Naive thymus-derived CD8-positive, alpha-beta T cell (primary cell): ENCODE measurements at regions not wholly inside any gene's neighbourhood (a gene's known extent, or its start where the extent isn't known, plus 50 kb on each side); places are given as distances from the start of the nearest gene placed in this dataset.
"Not testable (repeated sequence)": the region's sequence is repeated elsewhere in the genome, so short reads cannot be mapped to it uniquely, and the experiment has no call there.

ENCODE experiments used
- ATAC-seq, 2 donors: fragments of 150-1000 bp; cut with Tn5 transposase in 1 of 2; sonication (Bioruptor Pico), chemical (Tn5 transposase) in 1 of 2; 1 replicate in 1 of 2; 2 replicates in 1 of 2; pipeline ENCODE4 v1.10.0; 2021; ENCODE audit warnings: mild to moderate bottlenecking in 2 of 2, moderate library complexity in 2 of 2
- POLR2A ChIA-PET: fragments of 350-600 bp; sonication (Branson Sonifier 250); formaldehyde crosslinking; loops from one replicate; lab custom pipeline; 2021; ENCODE audit warnings: antibody characterized with exemption; lab: Charles Lee
- DNase-seq, 10 donors: peaks; one replicate each; pipeline versions ENCODE4 v3.0.0 to v3.0.0-alpha.2; 2020 to 2022
- H3K27ac Mint-ChIP-seq, 10 donors: one replicate each; pipeline ENCODE4 v1.8.0; 2020 to 2022; ENCODE audit warnings: mild to moderate bottlenecking in 10 of 10, mixed read lengths in 10 of 10, moderate library complexity in 4 of 10, inconsistent platforms in 1 of 10
- H3K27me3 Mint-ChIP-seq, 5 donors: one replicate each; pipeline ENCODE4 v1.8.0; 2021 to 2022; ENCODE audit warnings: mixed read lengths in 5 of 5
- H3K36me3 Mint-ChIP-seq, 3 donors: one replicate each; pipeline ENCODE4 v1.8.0; 2020 to 2022; ENCODE audit warnings: mixed read lengths in 3 of 3, mild to moderate bottlenecking in 2 of 3, inconsistent platforms in 1 of 3
- H3K4me1 Mint-ChIP-seq, 4 donors: one replicate each; pipeline ENCODE4 v1.8.0; 2021 to 2022; ENCODE audit warnings: mixed read lengths in 4 of 4
- H3K4me3 Mint-ChIP-seq, 10 donors: one replicate each; pipeline ENCODE4 v1.8.0; 2020 to 2022; ENCODE audit warnings: mild to moderate bottlenecking in 10 of 10, mixed read lengths in 10 of 10, moderate library complexity in 6 of 10, inconsistent platforms in 1 of 10
- H3K9me3 Mint-ChIP-seq, 9 donors: one replicate each; pipeline ENCODE4 v1.8.0; 2020 to 2022; ENCODE audit warnings: mixed read lengths in 9 of 9, mild to moderate bottlenecking in 3 of 9, inconsistent platforms in 1 of 9, moderate library complexity in 1 of 9

- Mint-ChIP-seq H3K9me3 (no peaks in the 10 kb centered on the region), H3K4me1 (no peaks in the 10 kb centered on the region), H3K4me3 (no peak overlapping the region), H3K27ac (no peak overlapping the region), H3K27me3 (no peaks in the 10 kb centered on the region), H3K36me3 (no peaks in the 10 kb centered on the region)
- POLR2A ChIA-PET: no interaction called here
- ATAC-seq (no peak), DNase-seq (no peak)
Measured at GRCh38 chr3:107446706-107447105, 69.5 kb downstream of the CCDC54 start.

- no peaks in the 10 kb centered on the region for H3K36me3 Mint-ChIP-seq
- DNase-seq (no peak), ATAC-seq (no peak)
- no peak overlapping the region for H3K4me3 Mint-ChIP-seq
- H3K27ac Mint-ChIP-seq: no peak overlapping the region
- POLR2A ChIA-PET: no interaction called here
- H3K9me3 Mint-ChIP-seq: no peaks in the 10 kb centered on the region
- H3K27me3 Mint-ChIP-seq: peaks cover 0 to 1% (median 0%) of the 10 kb centered on the region in 5 donors
- no peaks in the 10 kb centered on the region for H3K4me1 Mint-ChIP-seq
Measured at GRCh38 chr3:107450254-107450893, 72.4 kb upstream of the BBX start.

GRCh38 chr3:107452436-107452835 lies 70.3 kb upstream of the BBX start:
- H3K4me3 Mint-ChIP-seq: no peak overlapping the region
- peaks cover 0 to 5% (median 0%) of the 10 kb centered on the region in 5 donors for H3K27me3 Mint-ChIP-seq
- H3K27ac Mint-ChIP-seq: no peak overlapping the region
- DNase-seq: no peak
- POLR2A ChIA-PET: no interaction called here
- H3K9me3 Mint-ChIP-seq: no peaks in the 10 kb centered on the region
- H3K4me1 Mint-ChIP-seq: no peaks in the 10 kb centered on the region
- H3K36me3 Mint-ChIP-seq: no peaks in the 10 kb centered on the region
- no peak for ATAC-seq

- Mint-ChIP-seq H3K27ac (no peak overlapping the region), H3K9me3 (peaks cover 0 to 2% (median 0%) of the 10 kb centered on the region in 9 donors), H3K4me3 (no peak overlapping the region), H3K27me3 (peaks cover 0 to 5% (median 0%) of the 10 kb centered on the region in 5 donors), H3K36me3 (no peaks in the 10 kb centered on the region), H3K4me1 (no peaks in the 10 kb centered on the region)
- POLR2A ChIA-PET: no interaction called here
- ATAC-seq: no peak
- DNase-seq: no peak
Measured at GRCh38 chr3:107453504-107453903, 69.3 kb upstream of the BBX start.

- no peak for ATAC-seq
- Mint-ChIP-seq H3K27me3 (peaks cover 0 to 5% (median 0%) of the 10 kb centered on the region in 5 donors), H3K4me1 (no peaks in the 10 kb centered on the region), H3K9me3 (peaks cover 0 to 2% (median 0%) of the 10 kb centered on the region in 9 donors), H3K4me3 (no peak overlapping the region), H3K36me3 (no peaks in the 10 kb centered on the region), H3K27ac (no peak overlapping the region)
- POLR2A ChIA-PET: no interaction called here
- DNase-seq: no peak
Measured at GRCh38 chr3:107455621-107456020, 67.1 kb upstream of the BBX start.

- H3K9me3 Mint-ChIP-seq: peaks cover 0 to 2% (median 0%) of the 10 kb centered on the region in 9 donors
- POLR2A ChIA-PET: no interaction called here
- H3K27me3 Mint-ChIP-seq: peaks cover 0 to 5% (median 0%) of the 10 kb centered on the region in 5 donors
- H3K27ac Mint-ChIP-seq: no peak overlapping the region
- DNase-seq (no peak), ATAC-seq (no peak)
- H3K36me3 Mint-ChIP-seq: no peaks in the 10 kb centered on the region
- no peak overlapping the region for H3K4me3 Mint-ChIP-seq
- H3K4me1 Mint-ChIP-seq: no peaks in the 10 kb centered on the region
Measured at GRCh38 chr3:107456501-107456900, 66.3 kb upstream of the BBX start.

- H3K9me3 Mint-ChIP-seq: peaks cover 0 to 2% (median 0%) of the 10 kb centered on the region in 9 donors
- DNase-seq (no peak), ATAC-seq (no peak)
- peaks cover 0 to 5% (median 0%) of the 10 kb centered on the region in 5 donors for H3K27me3 Mint-ChIP-seq
- H3K4me1 Mint-ChIP-seq: no peaks in the 10 kb centered on the region
- no peak overlapping the region for H3K27ac Mint-ChIP-seq
- no peak overlapping the region for H3K4me3 Mint-ChIP-seq
- POLR2A ChIA-PET: interaction anchor here (0.7 kb wide), 1 partner anchor 25 kb away, joined by 3 read pairs; no protein-coding TSS in a partner anchor
- H3K36me3 Mint-ChIP-seq: no peaks in the 10 kb centered on the region
Measured at GRCh38 chr3:107458871-107459270, 63.9 kb upstream of the BBX start.

- no peak overlapping the region for H3K27ac Mint-ChIP-seq
Measured at GRCh38 chr3:107461721-107462120, 61.0 kb upstream of the BBX start.

GRCh38 chr3:107464037-107464436 lies 58.7 kb upstream of the BBX start:
- no peak for ATAC-seq
- H3K27me3 Mint-ChIP-seq: peaks cover 1 to 7% (median 5%) of the 10 kb centered on the region in 5 donors
- POLR2A ChIA-PET: no interaction called here
- no peaks in the 10 kb centered on the region for H3K4me1 Mint-ChIP-seq
- no peaks in the 10 kb centered on the region for H3K9me3 Mint-ChIP-seq
- no peak overlapping the region for H3K4me3 Mint-ChIP-seq
- no peaks in the 10 kb centered on the region for H3K36me3 Mint-ChIP-seq
- no peak overlapping the region for H3K27ac Mint-ChIP-seq
- no peak for DNase-seq

More at GRCh38 chr3:107461721-107462120, 61.0 kb upstream of the BBX start:
- peaks cover 0 to 2% (median 0%) of the 10 kb centered on the region in 9 donors for H3K9me3 Mint-ChIP-seq
- POLR2A ChIA-PET: no interaction called here
- H3K4me3 Mint-ChIP-seq: no peak overlapping the region
- H3K36me3 Mint-ChIP-seq: no peaks in the 10 kb centered on the region
- H3K27me3 Mint-ChIP-seq: peaks cover 0 to 6% (median 0%) of the 10 kb centered on the region in 5 donors
- DNase-seq (no peak), ATAC-seq (no peak)
- H3K4me1 Mint-ChIP-seq: no peaks in the 10 kb centered on the region

- Mint-ChIP-seq H3K36me3 (no peaks in the 10 kb centered on the region), H3K4me1 (no peaks in the 10 kb centered on the region), H3K4me3 (no peak overlapping the region), H3K27ac (no peak overlapping the region), H3K27me3 (peaks cover 5 to 16% (median 9%) of the 10 kb centered on the region in 5 donors), H3K9me3 (no peaks in the 10 kb centered on the region)
- POLR2A ChIA-PET: no interaction called here
- no peak for ATAC-seq
- no peak for DNase-seq
Measured at GRCh38 chr3:107465064-107465631, 57.6 kb upstream of the BBX start.

GRCh38 chr3:107468782-107469181 lies 54.0 kb upstream of the BBX start:
- DNase-seq (no peak), ATAC-seq (no peak)
- H3K4me3 Mint-ChIP-seq: no peak overlapping the region
- POLR2A ChIA-PET: no interaction called here
- no peaks in the 10 kb centered on the region for H3K4me1 Mint-ChIP-seq
- no peak overlapping the region for H3K27ac Mint-ChIP-seq
- H3K36me3 Mint-ChIP-seq: peaks cover 0 to 20% (median 6%) of the 10 kb centered on the region in 3 donors
- H3K9me3 Mint-ChIP-seq: peaks cover 0 to 24% (median 9%) of the 10 kb centered on the region in 9 donors
- peaks cover 8 to 27% (median 16%) of the 10 kb centered on the region in 5 donors for H3K27me3 Mint-ChIP-seq

- H3K27me3 Mint-ChIP-seq: peaks cover 6 to 28% (median 16%) of the 10 kb centered on the region in 5 donors
- ATAC-seq: not testable (repeated sequence)
Measured at GRCh38 chr3:107470496-107470895, 52.3 kb upstream of the BBX start.

More at GRCh38 chr3:107470496-107470895, 52.3 kb upstream of the BBX start:
- peaks cover 0 to 20% (median 6%) of the 10 kb centered on the region in 3 donors for H3K36me3 Mint-ChIP-seq
- H3K4me1 Mint-ChIP-seq, H3K27ac Mint-ChIP-seq, DNase-seq, POLR2A ChIA-PET, H3K4me3 Mint-ChIP-seq: not testable (repeated sequence)
- H3K9me3 Mint-ChIP-seq: peaks cover 0 to 36% (median 11%) of the 10 kb centered on the region in 9 donors
